HAP-1 (cell line): ENCODE measurements at regions not wholly inside any gene's neighbourhood (a gene's known extent, or its start where the extent isn't known, plus 50 kb on each side); places are given as distances from the start of the nearest gene placed in this dataset.

Experiments
- DNase-seq, 2 experiments: peaks; one replicate each; pipeline ENCODE4 v3.0.0-alpha.2; 2016 to 2020; ENCODE audit warnings: low spot score in 2 of 2
- H3K27me3 ChIP-seq: fragments of 250-450 bp; sonication (Bioruptor Pico); 2 replicates; pipeline ENCODE4 v1.5.1; 2020; ENCODE audit warnings: low read depth, mild to moderate bottlenecking, moderate library complexity
- H3K36me3 ChIP-seq: fragments of 250-450 bp; sonication (Bioruptor Pico); replicated peaks from 2 replicates; pipeline ENCODE4 v1.5.1; 2020; ENCODE audit warnings: mild to moderate bottlenecking
- H3K4me1 ChIP-seq: fragments of 250-450 bp; sonication (Bioruptor Pico); 2 replicates; pipeline ENCODE4 v1.5.1; 2020; ENCODE audit warnings: mild to moderate bottlenecking
- H3K4me3 ChIP-seq: fragments of 250-450 bp; sonication (Bioruptor Pico); 2 replicates; pipeline ENCODE4 v1.5.1; 2020; ENCODE audit warnings: mild to moderate bottlenecking, moderate library complexity
- H3K9me3 ChIP-seq: fragments of 250-450 bp; sonication (Bioruptor Pico); 2 replicates; pipeline ENCODE4 v1.5.1; 2020; ENCODE audit warnings: mild to moderate bottlenecking, moderate library complexity
- in situ Hi-C: fragments of 300-500 bp; cut with MboI; formaldehyde crosslinking; loops from 3 replicates; pipeline ENCODE4 v1.14.3; 2020; ENCODE audit warnings: low sequenced_read_pairs, inconsistent platforms, mixed read lengths

DNA sequence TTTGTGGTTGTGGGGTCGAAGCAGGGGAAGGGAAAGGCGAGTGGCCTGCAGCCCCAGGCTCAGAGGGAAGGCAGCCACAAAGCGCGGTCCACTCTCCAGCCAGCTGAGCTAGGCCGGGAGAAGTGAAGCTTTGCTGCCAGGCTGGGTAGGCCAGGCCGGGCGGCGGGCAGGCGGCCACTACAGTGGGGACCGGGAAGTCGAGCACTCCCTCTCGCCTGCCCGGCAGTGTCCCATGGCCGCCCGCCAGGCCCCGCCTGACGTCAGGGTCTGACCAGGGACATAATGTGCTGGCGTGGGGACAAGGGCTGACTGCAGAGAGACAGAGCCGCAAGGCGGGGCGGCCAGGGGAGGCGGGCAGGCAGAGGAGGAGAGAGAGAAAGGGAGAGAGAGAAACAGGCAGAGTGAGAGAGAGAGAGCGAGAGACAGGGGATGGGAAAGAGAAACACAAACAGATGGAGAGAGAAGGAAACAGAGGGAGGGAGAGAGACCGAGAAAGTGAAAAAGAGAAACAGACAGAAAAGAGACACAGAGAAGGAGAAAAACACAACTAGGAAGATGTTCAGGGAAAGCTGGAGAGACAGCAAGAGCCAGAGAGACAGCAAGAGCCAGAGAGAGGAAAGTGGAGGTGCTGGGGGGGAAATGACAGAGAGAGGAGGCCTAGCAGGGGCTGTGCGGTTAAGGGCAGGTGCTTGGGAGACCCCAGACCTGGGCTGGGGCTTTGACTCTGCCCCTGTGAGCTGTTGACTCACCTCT is 94.5 kb upstream of the PTPN1 start:
- Histone ChIP-seq H3K27me3 (no peaks in the 10 kb centered on the region), H3K4me3 (no peak overlapping the region), H3K4me1 (no peaks in the 10 kb centered on the region), H3K9me3 (no peaks in the 10 kb centered on the region), H3K36me3 (no peaks in the 10 kb centered on the region)
- DNase-seq, result no peak
- in situ Hi-C loops, result no loop called here

DNA sequence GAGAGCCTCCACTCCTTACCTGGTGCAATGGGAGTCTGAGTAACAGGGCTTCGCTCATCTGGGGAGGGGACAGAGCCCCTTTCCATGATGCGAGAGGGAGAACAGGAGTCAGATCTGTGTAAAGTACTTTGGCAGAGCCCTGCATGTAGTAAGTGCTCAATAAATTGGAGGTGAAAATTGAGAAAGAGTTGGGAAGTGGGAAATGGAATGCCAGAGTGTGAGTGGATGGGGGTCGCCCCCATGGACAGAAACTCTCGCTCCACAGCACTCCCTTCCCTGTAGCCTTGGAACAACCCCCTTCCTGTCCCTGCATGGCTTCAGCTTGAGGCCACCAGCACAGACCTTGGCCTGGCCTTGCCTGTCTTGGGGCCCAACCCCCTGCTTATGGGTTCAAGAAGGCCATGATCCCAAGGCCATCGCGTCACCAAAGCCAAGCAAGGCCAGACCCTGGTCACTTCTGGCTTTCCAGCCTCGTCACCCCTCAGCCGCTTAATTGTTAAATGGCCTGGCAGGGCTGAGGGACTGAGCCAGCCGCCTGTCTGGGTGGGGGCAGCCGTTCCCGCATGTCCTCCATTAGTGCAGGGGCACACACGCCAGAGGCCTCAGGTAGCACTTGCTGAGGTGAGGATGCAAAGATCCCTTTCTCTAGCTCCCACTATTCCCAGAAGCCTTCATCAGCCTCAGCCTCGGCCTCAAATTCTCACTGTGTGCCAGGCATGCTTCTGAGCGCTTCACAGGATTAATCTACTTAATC is 93.7 kb upstream of the PTPN1 start:
- in situ Hi-C loops, result no loop called here

DNA sequence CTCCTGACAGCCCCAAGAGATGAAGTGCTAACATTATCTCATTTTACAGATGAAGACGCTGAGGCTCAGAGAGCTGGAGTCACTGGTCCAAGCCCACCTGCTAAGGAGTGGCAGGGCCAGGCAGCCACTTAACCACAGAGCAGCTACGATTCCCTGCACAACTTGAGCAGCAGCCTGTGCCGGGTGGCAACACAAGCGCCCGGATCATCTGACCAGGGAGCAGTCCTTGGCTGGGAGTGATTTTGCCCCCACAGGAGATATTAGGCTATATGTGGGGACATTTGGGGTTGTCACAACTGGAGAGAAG is 93.2 kb upstream of the PTPN1 start:
- Histone ChIP-seq H3K4me3 (no peak overlapping the region), H3K4me1 (no peaks in the 10 kb centered on the region), H3K36me3 (no peaks in the 10 kb centered on the region), H3K27me3 (no peaks in the 10 kb centered on the region), H3K9me3 (peaks cover 5% of the 10 kb centered on the region; the same call in 1 of the 2 replicates)
- in situ Hi-C loops, result no loop called here
- DNase-seq, result no peak

More for the DNA sequence above, 93.7 kb upstream of the PTPN1 start:
- Histone ChIP-seq H3K36me3 (no peaks in the 10 kb centered on the region), H3K4me3 (no peak overlapping the region), H3K27me3 (no peaks in the 10 kb centered on the region), H3K4me1 (no peaks in the 10 kb centered on the region), H3K9me3 (peaks cover 2% of the 10 kb centered on the region; the same call in 1 of the 2 replicates)
- DNase-seq, result no peak

DNA sequence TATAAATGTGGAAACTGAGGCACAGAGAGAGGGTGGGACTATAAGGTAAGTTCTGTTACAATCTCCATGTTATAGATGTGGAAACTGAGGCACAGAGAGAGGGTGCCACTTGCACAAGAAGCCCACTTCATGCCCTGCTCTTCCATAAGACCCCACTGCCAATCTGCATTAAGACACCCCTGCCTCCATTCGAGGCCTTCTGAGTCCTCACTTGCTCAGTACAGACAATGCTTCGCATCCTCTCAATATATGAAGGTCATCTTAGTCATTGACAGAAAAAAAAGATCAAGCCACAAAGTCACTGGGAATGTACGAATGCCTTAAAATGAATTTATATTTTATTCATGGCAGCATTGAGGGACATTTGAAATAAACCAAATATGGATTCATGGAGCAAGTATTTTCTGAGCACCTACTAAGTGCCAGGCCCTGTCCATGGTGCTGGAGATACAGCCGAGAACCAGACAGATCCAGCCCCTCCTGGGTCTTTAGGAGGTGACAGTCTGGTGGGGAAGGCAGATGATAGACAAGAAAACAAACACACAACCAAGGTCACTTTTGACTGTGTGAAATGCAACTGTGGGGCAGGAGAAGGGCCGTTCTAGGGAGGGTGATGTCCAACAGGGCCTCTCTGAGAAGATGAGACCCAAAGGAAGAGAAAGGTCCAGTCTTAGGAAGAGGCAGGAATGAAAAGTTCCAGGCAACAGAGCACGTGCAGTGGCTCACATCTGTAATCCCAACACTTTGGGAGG is 92.5 kb upstream of the PTPN1 start:
- no peak overlapping the region for H3K4me3 ChIP-seq
- in situ Hi-C loops, result no loop called here
- no peak for DNase-seq
- H3K9me3 ChIP-seq, result peaks cover 5% of the 10 kb centered on the region; the same call in 1 of the 2 replicates
- H3K4me1 ChIP-seq, result no peaks in the 10 kb centered on the region
- no peaks in the 10 kb centered on the region for H3K27me3 ChIP-seq
- H3K36me3 ChIP-seq, result no peaks in the 10 kb centered on the region

DNA sequence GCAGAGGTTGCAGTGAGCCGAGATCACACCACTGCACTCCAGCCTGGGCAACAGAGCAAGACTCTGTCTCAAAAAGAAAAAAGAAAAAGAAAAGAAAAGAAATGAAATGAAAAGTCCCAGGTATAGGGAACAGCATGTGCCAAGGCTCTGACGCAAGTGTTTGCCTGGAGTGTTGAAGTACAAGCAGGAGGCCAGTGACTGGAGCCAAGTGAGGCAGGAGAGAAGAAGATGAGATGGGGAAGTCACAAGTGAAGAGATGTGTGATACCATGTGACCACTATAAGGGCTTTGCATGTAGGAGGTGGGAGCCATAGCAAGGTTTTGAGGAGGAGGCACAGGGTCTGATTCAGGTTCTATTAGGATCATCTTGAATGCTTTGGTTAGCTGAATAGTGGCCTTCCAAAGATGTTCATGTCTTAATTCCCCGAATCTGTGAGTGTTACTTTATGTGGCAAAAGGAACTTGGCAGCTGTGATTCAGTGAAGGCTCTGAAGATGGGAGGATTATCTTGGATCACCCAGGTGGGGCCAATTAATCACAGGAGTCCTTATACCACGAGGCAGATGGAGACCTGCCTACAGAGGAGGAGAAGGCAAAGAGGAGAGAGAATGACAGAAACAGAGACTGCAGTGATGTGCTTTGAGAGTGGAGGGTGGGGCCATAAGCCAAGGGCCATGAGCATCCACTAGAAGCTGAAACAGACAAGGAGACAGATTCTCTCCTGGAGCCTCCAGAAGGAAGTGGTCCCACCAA is 91.1 kb upstream of the PTPN1 start:
- Histone ChIP-seq H3K4me3 (no peak overlapping the region), H3K4me1 (no peaks in the 10 kb centered on the region), H3K9me3 (peaks cover 5% of the 10 kb centered on the region; the same call in 1 of the 2 replicates), H3K27me3 (no peaks in the 10 kb centered on the region), H3K36me3 (no peaks in the 10 kb centered on the region)
- DNase-seq, result no peak
- in situ Hi-C loops, result no loop called here

DNA sequence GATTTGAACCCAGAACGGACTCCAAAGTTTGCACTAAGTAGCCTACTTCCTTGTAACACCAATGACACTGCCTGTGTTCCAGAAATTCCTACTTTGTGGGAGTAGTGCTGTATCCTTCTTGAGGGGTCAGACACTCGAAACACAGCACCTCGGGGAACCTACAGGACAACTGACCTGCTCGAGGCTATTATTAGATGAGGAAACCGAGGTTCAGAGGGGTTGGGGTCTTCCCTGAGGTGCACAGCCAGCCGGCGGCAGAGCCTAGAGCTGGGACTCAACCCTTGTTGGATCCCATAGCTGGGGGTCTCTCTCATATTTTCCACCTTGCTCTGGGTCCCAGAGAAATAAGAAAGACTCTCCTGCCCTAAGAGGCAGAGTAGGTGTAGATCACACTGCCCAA is 89.8 kb upstream of the PTPN1 start:
- in situ Hi-C loops, result no loop called here
- Histone ChIP-seq H3K36me3 (no peaks in the 10 kb centered on the region), H3K4me3 (no peak overlapping the region), H3K9me3 (peaks cover 5% of the 10 kb centered on the region; the same call in 1 of the 2 replicates), H3K4me1 (0 out of 2 replicates have a peak, but pooled peaks cover 2% of the 10 kb centered on the region), H3K27me3 (no peaks in the 10 kb centered on the region)
- DNase-seq, result no peak

DNA sequence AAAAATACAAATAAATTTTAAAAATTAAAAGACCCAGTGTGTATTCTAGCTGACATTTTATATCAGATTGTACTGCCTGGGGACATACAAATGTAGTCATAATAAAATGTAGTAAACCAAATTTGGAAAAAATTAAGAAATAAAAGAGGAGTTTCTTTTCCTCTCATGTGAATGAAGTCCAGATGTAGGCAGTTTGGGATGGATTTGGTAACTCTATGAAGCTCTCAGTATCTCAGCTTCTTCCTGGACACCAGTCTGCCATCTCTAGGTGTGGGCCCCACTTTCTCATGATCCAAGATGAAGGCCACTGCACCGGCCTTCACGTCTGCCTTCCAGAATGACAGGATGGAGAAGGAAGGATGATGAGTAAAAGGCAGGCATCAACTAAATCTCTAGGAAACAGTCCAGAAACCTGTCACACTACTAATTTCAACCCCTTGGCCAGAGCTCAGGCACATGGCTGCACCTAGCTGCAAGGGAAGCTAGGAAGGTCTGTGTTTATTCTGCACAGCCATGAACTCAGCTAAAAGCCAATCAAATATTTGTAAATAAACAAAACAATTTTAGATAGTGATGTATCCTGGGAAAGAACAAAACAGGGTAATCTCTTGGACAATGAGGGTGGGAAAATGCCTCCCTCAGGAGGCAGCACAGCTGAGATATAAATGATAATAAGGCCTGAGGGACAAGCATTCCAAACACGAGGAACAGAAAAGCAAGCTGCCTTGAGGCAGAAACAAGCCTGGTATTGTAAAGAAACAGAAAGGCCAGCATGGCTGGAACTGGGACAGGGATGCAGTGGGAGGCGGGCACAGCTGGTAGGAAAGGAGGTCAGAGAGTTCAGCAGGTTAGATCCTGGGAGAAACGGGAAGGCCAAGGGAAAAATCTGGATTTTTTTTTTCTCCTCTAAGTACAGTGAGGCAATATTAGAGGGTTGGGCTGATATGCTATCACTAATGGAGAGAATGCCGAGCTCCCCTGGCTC is 88.5 kb upstream of the PTPN1 start:
- H3K27me3 ChIP-seq, result no peaks in the 10 kb centered on the region
- peaks cover 5% of the 10 kb centered on the region; the same call in 1 of the 2 replicates for H3K9me3 ChIP-seq
- H3K36me3 ChIP-seq, result no peaks in the 10 kb centered on the region
- no peak for DNase-seq
- H3K4me1 ChIP-seq, result 0 out of 2 replicates have a peak, but pooled peaks cover 2% of the 10 kb centered on the region
- in situ Hi-C loops, result no loop called here
- H3K4me3 ChIP-seq, result no peak overlapping the region

DNA sequence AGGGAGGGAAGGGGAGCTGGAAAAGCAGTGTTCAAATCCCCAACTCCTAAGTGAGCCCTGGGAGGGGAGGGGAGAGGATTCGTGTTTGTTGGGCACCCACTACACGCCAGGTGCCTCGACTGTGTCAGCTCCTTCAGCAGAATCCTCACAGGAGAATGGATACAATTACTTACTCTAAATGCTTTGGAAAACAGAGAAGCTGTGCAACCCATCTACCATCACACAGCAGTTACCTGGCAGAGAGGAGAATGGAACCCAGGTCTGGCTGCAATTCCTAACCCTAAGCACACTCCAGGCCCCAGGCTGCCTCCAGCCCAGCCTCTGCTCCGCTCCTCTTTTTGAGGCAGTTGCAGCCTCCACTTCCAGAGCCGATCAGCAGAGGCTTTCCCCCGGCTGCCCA is 86.4 kb upstream of the PTPN1 start:
- H3K4me1 ChIP-seq, result 0 out of 2 replicates have a peak, but pooled peaks cover 2% of the 10 kb centered on the region
- peaks cover 4% of the 10 kb centered on the region; the same call in 1 of the 2 replicates for H3K27me3 ChIP-seq
- no peak overlapping the region for H3K4me3 ChIP-seq
- H3K9me3 ChIP-seq, result peaks cover 5% of the 10 kb centered on the region; the same call in 1 of the 2 replicates
- in situ Hi-C loops, result no loop called here
- H3K36me3 ChIP-seq, result no peaks in the 10 kb centered on the region
- DNase-seq, result no peak

DNA sequence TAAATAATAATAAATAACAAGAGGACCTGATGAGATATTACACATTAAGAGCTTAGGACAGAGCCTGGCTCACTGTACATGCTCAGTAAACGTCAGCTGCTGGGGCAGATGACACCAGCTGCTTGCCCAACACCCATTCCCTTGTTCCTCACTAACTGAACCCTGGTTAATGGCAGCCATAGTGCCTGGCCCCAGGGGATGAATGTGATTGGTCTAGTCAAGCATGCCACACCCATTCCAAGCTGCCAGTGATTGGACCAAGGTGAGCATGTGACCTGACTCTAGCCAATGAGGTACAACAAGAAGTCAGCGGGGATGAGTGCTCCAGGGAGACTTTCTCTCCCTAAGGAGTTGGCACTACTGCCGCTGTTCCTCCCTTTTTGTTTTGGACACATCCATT is 85.1 kb upstream of the PTPN1 start:
- Histone ChIP-seq H3K4me1 (0 out of 2 replicates have a peak, but pooled peaks cover 2% of the 10 kb centered on the region), H3K27me3 (peaks cover 4% of the 10 kb centered on the region; the same call in 1 of the 2 replicates), H3K36me3 (no peaks in the 10 kb centered on the region), H3K9me3 (peaks cover 5% of the 10 kb centered on the region; the same call in 1 of the 2 replicates), H3K4me3 (no peak overlapping the region)
- DNase-seq, result peak in 1 of 2 experiments; percentile 48
- in situ Hi-C loops, result no loop called here

DNA sequence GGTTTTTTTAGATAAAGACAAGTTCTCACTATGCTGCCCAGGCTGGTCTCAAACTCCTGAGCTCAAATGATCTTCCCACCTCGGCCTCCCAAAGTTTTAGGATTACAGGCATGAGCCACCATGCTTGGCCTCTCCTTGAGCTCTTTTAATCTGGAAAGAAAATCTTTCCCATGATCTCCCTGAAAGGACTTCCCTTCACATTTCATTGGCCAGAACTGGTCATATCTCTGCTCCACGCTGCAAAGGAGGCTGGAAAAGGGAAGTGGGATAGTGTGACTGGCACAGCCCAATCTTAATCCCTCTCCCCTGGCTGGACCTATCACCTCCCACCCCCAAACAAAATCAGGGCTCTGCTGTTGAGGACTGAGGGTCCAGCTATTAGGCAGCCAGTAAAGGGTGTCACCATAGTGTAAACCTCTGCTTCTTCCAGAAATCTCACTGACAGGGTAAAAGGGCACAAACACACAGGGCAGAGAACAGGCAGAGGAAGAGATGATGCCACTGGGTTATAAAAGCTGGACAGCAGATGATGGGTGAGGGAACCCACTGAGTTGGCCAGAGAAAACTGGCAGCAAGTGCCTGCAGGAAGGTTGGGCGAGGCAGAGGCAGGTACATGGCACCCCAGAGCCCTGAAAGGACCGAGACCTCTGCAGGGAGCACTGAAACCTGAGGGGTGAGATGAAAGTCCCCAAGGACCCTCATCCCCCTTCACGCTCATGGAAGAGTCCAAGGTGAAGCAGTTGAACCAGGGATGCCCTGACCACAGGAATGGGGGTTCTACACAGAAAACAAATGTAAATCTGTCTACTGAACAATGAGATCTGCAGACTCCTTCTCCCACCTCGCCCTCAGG is 83.1 kb upstream of the PTPN1 start:
- in situ Hi-C loops, result no loop called here
- DNase-seq, result no peak
- Histone ChIP-seq H3K9me3 (no peaks in the 10 kb centered on the region), H3K36me3 (no peaks in the 10 kb centered on the region), H3K27me3 (peaks cover 4% of the 10 kb centered on the region; the same call in 1 of the 2 replicates), H3K4me3 (no peak overlapping the region), H3K4me1 (0 out of 2 replicates have a peak, but pooled peaks cover 2% of the 10 kb centered on the region)

DNA sequence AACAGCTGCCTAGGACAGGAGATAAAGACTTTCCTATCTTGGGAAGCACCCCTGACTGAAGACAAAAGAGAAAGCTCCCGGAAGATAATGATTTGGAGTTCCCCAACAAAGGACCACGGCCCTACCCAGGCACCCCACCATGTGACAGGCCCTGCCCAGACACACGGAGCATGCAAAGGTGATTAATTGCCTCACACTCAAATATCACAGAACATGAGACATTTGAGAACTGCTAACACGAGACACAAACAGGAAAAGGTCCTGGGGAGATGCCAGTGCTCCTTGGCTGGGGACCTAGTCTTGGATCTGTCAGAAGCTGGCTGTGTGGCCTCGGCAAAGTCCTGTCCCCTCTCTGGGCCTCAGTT is 82.5 kb upstream of the PTPN1 start:
- H3K4me3 ChIP-seq, result no peak overlapping the region
- H3K36me3 ChIP-seq, result no peaks in the 10 kb centered on the region
- 0 out of 2 replicates have a peak, but pooled peaks cover 2% of the 10 kb centered on the region for H3K4me1 ChIP-seq
- DNase-seq, result no peak
- H3K9me3 ChIP-seq, result no peaks in the 10 kb centered on the region
- in situ Hi-C loops, result no loop called here
- peaks cover 4% of the 10 kb centered on the region; the same call in 1 of the 2 replicates for H3K27me3 ChIP-seq
